ENCODE measurements at regions not wholly inside any gene's neighbourhood (a gene's known extent, or its start where the extent isn't known, plus 50 kb on each side); places are given as distances from the start of the nearest gene placed in this dataset.

DNA sequence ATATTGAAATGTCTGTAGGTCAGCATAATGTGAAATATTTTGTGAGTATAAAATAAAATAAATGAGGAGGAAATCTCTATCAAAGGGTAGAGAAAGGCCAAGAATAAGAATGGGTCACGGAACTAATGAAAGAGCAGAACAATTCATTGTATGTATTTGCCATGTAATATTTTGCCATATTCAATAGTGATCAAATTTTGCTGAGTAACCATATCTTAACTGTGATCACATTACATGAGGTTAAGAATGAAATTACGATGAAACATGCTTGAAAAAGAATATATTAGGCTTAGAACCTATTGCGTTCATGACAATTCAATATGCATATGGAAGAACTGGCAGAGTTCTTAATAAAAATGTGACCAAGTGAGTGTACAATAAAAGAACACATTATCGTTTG, 437.2 kb upstream of the NRXN1 start:
- H3K27me3 ChIP-seq = no peaks in the 10 kb centered on the region
- no peak for ATAC-seq

DNA sequence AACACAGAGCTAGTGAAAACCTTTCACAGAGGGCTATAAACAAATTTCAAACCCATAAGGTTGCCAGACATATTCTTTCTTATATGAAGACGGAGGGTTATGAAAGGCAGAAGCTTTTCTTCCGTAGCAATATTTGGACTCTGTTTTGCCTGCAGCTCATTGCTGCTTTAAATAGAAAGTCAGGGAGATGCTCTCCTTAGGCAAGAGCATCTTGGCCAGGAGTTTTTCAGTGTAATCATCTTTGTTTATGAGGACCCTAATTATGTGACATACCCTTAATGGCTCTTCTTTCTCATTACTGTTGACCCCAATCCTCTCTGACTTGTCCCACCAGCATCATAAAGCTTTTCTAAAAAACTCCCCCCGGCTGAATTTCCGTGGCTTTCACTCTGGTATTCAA, 433.4 kb upstream of the NRXN1 start:
- no peak for TF ChIP-seq EP300 (IDR thresholded peaks at IDR 0.05)
- no peak for TF ChIP-seq POLR2A (IDR thresholded peaks at IDR 0.05)
- no peak for TF ChIP-seq POLR2AphosphoS5 (IDR thresholded peaks at IDR 0.05)
- 33 to 37% methylated on average over 4 of the region's 4 CpGs for WGBS, 2 donors (ENCODE audit: low coverage in 1 of 2)

More for the DNA sequence above, 437.2 kb upstream of the NRXN1 start:
- Histone ChIP-seq H3K4me3 (no peak overlapping the region), H3K4me1 (no peaks in the 10 kb centered on the region), H3K9me3 (no peaks in the 10 kb centered on the region), H3K36me3 (no peaks in the 10 kb centered on the region), H3K27ac (no peak overlapping the region)
- TF ChIP-seq POLR2A (IDR thresholded peaks at IDR 0.05) (no peak), POLR2AphosphoS5 (IDR thresholded peaks at IDR 0.05) (no peak), EP300 (IDR thresholded peaks at IDR 0.05) (no peak)
- TF ChIP-seq, protein P1, sequence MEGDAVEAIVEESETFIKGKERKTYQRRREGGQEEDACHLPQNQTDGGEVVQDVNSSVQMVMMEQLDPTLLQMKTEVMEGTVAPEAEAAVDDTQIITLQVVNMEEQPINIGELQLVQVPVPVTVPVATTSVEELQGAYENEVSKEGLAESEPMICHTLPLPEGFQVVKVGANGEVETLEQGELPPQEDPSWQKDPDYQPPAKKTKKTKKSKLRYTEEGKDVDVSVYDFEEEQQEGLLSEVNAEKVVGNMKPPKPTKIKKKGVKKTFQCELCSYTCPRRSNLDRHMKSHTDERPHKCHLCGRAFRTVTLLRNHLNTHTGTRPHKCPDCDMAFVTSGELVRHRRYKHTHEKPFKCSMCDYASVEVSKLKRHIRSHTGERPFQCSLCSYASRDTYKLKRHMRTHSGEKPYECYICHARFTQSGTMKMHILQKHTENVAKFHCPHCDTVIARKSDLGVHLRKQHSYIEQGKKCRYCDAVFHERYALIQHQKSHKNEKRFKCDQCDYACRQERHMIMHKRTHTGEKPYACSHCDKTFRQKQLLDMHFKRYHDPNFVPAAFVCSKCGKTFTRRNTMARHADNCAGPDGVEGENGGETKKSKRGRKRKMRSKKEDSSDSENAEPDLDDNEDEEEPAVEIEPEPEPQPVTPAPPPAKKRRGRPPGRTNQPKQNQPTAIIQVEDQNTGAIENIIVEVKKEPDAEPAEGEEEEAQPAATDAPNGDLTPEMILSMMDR (IDR thresholded peaks at IDR 0.05) = no peak
- 87 to 94% methylated on average over 4 of the region's 4 CpGs for WGBS, 2 donors (ENCODE audit: low coverage in 1 of 2)

DNA sequence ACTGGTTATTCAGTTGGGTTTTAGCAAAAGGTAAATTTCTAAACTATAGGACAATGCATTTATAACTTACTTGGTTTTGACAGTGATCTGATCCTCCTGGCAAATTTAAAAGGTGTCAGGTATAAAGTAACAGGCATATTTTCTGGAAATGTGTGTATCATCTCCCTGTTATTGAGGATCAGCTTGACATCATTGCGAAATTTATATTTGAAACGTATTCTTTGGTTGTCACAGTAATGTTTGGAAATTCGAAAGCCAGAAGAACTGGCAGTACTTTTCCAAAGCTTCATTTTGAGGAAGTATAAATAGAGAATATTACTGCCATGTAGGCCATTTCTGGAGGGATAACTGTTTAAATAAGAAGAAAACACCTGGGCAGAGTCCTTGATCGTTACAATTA, 422.2 kb upstream of the NRXN1 start:
- H3K36me3 ChIP-seq = no peaks in the 10 kb centered on the region
- no peak overlapping the region for H3K4me3 ChIP-seq
- H3K9me3 ChIP-seq = peaks cover 0 to 9% (median 0%) of the 10 kb centered on the region in 3 donors
- 42 to 52% methylated on average over 4 of the region's 4 CpGs for WGBS, 2 donors (ENCODE audit: low coverage in 1 of 2)
- H3K4me1 ChIP-seq = no peaks in the 10 kb centered on the region
- no peak for ATAC-seq
- H3K27me3 ChIP-seq = no peaks in the 10 kb centered on the region
- no peak overlapping the region for H3K27ac ChIP-seq
- TF ChIP-seq EP300 (IDR thresholded peaks at IDR 0.05) (no peak), POLR2A (IDR thresholded peaks at IDR 0.05) (no peak), POLR2AphosphoS5 (IDR thresholded peaks at IDR 0.05) (no peak)
- TF ChIP-seq, protein P1 (IDR thresholded peaks at IDR 0.05) = no peak

More for the DNA sequence above, 433.4 kb upstream of the NRXN1 start:
- no peaks in the 10 kb centered on the region for H3K36me3 ChIP-seq
- H3K9me3 ChIP-seq = no peaks in the 10 kb centered on the region
- no peaks in the 10 kb centered on the region for H3K4me1 ChIP-seq
- H3K27me3 ChIP-seq = no peaks in the 10 kb centered on the region
- H3K27ac ChIP-seq = no peak overlapping the region
- H3K4me3 ChIP-seq = no peak overlapping the region
- ATAC-seq = no peak

DNA sequence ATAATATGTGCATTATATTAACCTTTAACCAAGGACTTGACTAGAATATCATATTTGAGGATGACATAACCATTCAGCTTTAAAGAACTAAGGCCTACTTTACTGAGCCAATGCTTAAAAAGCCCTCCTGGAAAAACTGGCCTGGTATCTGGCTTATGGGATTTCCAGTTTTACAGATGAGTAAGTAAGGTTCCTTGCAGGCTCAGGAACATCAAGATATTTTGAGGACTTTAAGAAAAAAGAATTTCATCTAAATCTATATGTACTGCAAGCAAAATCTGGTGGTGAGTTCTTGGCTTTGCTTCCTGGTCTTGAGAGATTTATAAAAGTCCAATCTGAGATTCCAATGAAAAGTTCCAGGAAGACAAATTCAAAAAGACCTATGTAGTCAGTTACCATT, 417.0 kb upstream of the NRXN1 start:
- H3K27me3 ChIP-seq = no peaks in the 10 kb centered on the region
- H3K36me3 ChIP-seq = no peaks in the 10 kb centered on the region
- H3K4me1 ChIP-seq = no peaks in the 10 kb centered on the region
- H3K27ac ChIP-seq = no peak overlapping the region
- ATAC-seq = no peak
- H3K9me3 ChIP-seq = peaks cover 0 to 9% (median 0%) of the 10 kb centered on the region in 3 donors
- TF ChIP-seq EP300 (IDR thresholded peaks at IDR 0.05) (no peak), POLR2AphosphoS5 (IDR thresholded peaks at IDR 0.05) (no peak), POLR2A (IDR thresholded peaks at IDR 0.05) (no peak)
- TF ChIP-seq, protein P1 (IDR thresholded peaks at IDR 0.05) = no peak
- H3K4me3 ChIP-seq = no peak overlapping the region

DNA sequence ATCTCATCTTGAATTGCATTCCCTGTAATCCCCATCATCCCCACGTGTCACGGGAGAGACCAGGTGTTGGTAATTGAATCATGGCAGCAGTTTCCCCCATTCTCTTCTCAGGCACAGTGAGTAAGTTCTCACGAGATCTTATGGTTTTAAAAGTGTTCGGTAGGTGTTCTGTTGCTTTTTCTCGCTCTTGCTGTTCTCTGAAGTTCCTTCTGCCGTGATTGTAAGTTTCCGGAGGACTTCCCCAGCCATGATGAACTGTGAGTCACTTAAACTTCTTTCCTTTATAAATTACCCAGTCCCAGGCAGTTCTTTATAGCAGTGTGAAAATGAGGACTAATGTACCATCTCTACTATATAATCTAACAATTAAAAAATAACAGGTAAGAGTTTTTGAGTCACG, 409.9 kb upstream of the NRXN1 start:
- H3K4me3 ChIP-seq = no peak overlapping the region
- no peaks in the 10 kb centered on the region for H3K4me1 ChIP-seq
- WGBS, 2 donors (ENCODE audit: low coverage in 1 of 2) = 72 to 84% methylated on average over 6 to 7 of the region's 8 CpGs
- H3K36me3 ChIP-seq = no peaks in the 10 kb centered on the region
- H3K9me3 ChIP-seq = no peaks in the 10 kb centered on the region
- no peak for TF ChIP-seq POLR2A (IDR thresholded peaks at IDR 0.05)
- H3K27me3 ChIP-seq = no peaks in the 10 kb centered on the region
- H3K27ac ChIP-seq = no peak overlapping the region
- no peak for ATAC-seq

DNA sequence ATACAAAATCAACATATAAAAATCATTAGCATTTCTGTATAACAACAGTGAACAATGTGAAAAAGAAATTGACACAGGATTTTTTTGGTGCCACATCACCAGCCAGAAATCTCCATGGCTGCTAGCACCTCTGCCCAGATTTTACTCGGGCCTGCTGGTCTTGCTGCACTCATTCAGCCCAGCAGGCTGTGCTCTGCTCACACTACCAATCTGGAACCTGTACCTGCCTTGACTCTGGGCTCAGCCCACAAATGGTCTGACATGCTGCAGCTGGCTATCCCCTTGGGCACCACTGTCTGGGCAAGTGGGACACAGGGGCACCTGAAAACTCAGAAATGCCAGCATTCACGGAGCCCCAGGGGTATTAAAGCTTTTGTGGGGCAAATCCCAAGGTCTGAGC, 392.5 kb upstream of the NRXN1 start:
- 48% methylated on average over 2 of the region's 2 CpGs; no CpG with 5 or more reads in 1 of the 2 donors for WGBS, 2 donors (ENCODE audit: low coverage in 1 of 2)
- H3K4me3 ChIP-seq = no peak overlapping the region
- no peaks in the 10 kb centered on the region for H3K27me3 ChIP-seq
- H3K27ac ChIP-seq = no peak overlapping the region
- TF ChIP-seq EP300 (IDR thresholded peaks at IDR 0.05) (no peak), POLR2A (IDR thresholded peaks at IDR 0.05) (no peak), POLR2AphosphoS5 (IDR thresholded peaks at IDR 0.05) (no peak)
- TF ChIP-seq, protein P1 (IDR thresholded peaks at IDR 0.05) = no peak
- no peaks in the 10 kb centered on the region for H3K36me3 ChIP-seq
- peaks cover 0 to 14% (median 0%) of the 10 kb centered on the region in 3 donors for H3K9me3 ChIP-seq
- no peak for ATAC-seq
- H3K4me1 ChIP-seq = no peaks in the 10 kb centered on the region
